ENCODE measurements at regions not wholly inside any gene's neighbourhood (a gene's known extent, or its start where the extent isn't known, plus 50 kb on each side); places are given as distances from the start of the nearest gene placed in this dataset.

GRCh38 chr6:121649951-121650350 is 214.5 kb downstream of the GJA1 start:
- no peak for TF ChIP-seq CTCF (IDR thresholded peaks at IDR 0.05)
- no peak overlapping the region for H3K4me3 ChIP-seq
- H3K36me3 ChIP-seq, result no peaks in the 10 kb centered on the region
- no peak for DNase-seq
- peaks cover 0 to 9% of the 10 kb centered on the region in 2 donors for H3K4me1 ChIP-seq
- ATAC-seq, result no peak
- intact Hi-C loops (cut with DNase I), result no loop called here
- H3K27ac ChIP-seq, result no peak overlapping the region
- no peaks in the 10 kb centered on the region for H3K9me3 ChIP-seq
- H3K27me3 ChIP-seq, result no peaks in the 10 kb centered on the region

GRCh38 chr6:121651420-121651819 is 216.0 kb downstream of the GJA1 start:
- no peaks in the 10 kb centered on the region for H3K36me3 ChIP-seq
- ATAC-seq, result peak; percentile 26
- H3K27me3 ChIP-seq, result no peaks in the 10 kb centered on the region
- peak in 1 of 4 donors; percentile 11 for DNase-seq
- peaks cover 0 to 9% of the 10 kb centered on the region in 2 donors for H3K4me1 ChIP-seq
- H3K27ac ChIP-seq, result peak overlapping the region in 1 of 2 donors; percentile 49
- no peak overlapping the region for H3K4me3 ChIP-seq
- no peaks in the 10 kb centered on the region for H3K9me3 ChIP-seq
- intact Hi-C loops (cut with DNase I), result no loop called here
- TF ChIP-seq CTCF (IDR thresholded peaks at IDR 0.05), result no peak

- intact Hi-C loops (cut with DNase I), result no loop called here
- no peaks in the 10 kb centered on the region for H3K36me3 ChIP-seq
- ATAC-seq (no peak), DNase-seq (no peak)
- no peaks in the 10 kb centered on the region for H3K9me3 ChIP-seq
- no peak for TF ChIP-seq CTCF (IDR thresholded peaks at IDR 0.05)
- H3K27me3 ChIP-seq, result no peaks in the 10 kb centered on the region
- peaks cover 0 to 9% of the 10 kb centered on the region in 2 donors for H3K4me1 ChIP-seq
- H3K4me3 ChIP-seq, result no peak overlapping the region
- peak overlapping the region; percentile 5 to 49 for H3K27ac ChIP-seq
Measured at GRCh38 chr6:121652223-121652622, 216.8 kb downstream of the GJA1 start.

GRCh38 chr6:121652726-121653623 is 217.5 kb downstream of the GJA1 start:
- Histone ChIP-seq H3K27me3 (no peaks in the 10 kb centered on the region), H3K4me1 (peaks cover 0 to 9% of the 10 kb centered on the region in 2 donors), H3K9me3 (no peaks in the 10 kb centered on the region), H3K27ac (peak overlapping the region; percentile 5 to 49), H3K4me3 (no peak overlapping the region), H3K36me3 (no peaks in the 10 kb centered on the region)
- DNase-seq, result peak in 1 of 4 donors; percentile 13
- intact Hi-C loops (cut with DNase I), result no loop called here
- no peak for TF ChIP-seq CTCF (IDR thresholded peaks at IDR 0.05)
- ATAC-seq, result peak; percentile 50

GRCh38 chr6:121653624-121654008 is 218.2 kb downstream of the GJA1 start:
- TF ChIP-seq CTCF (IDR thresholded peaks at IDR 0.05), result no peak
- Histone ChIP-seq H3K27ac (peak overlapping the region in 1 of 2 donors; percentile 11), H3K9me3 (no peaks in the 10 kb centered on the region), H3K4me1 (peaks cover 0 to 9% of the 10 kb centered on the region in 2 donors), H3K36me3 (no peaks in the 10 kb centered on the region), H3K27me3 (no peaks in the 10 kb centered on the region), H3K4me3 (no peak overlapping the region)
- DNase-seq (no peak), ATAC-seq (no peak)
- intact Hi-C loops (cut with DNase I), result no loop called here

Measured in left lung (tissue), 4 donors.